Esophagus squamous epithelium (tissue), 4 donors: ENCODE measurements at regions not wholly inside any gene's neighbourhood (a gene's known extent, or its start where the extent isn't known, plus 50 kb on each side); places are given as distances from the start of the nearest gene placed in this dataset.

Experiments
- POLR2A ChIP-seq, 4 donors: fragments of 450-650 bp; IDR thresholded peaks; one replicate each; pipeline ENCODE4 v1.6.1; 2017; ENCODE audit warnings: antibody characterized with exemption in 4 of 4, mild to moderate bottlenecking in 4 of 4, moderate library complexity in 3 of 4
- TF ChIP-seq, protein P1 (sequence below), 6 experiments: fragments of 450-650 bp in 4 of 6; fragments of 200-600 bp in 2 of 6; sonication (generic) in 2 of 6; IDR thresholded peaks; one replicate each; pipeline ENCODE4 v1.5.1; 2016 to 2019; ENCODE audit warnings: antibody characterized with exemption in 6 of 6, mild to moderate bottlenecking in 4 of 6, moderate library complexity in 4 of 6

GRCh38 chr2:226300196-226300886, 499.3 kb downstream of the IRS1 start:
- TF ChIP-seq, protein P1, sequence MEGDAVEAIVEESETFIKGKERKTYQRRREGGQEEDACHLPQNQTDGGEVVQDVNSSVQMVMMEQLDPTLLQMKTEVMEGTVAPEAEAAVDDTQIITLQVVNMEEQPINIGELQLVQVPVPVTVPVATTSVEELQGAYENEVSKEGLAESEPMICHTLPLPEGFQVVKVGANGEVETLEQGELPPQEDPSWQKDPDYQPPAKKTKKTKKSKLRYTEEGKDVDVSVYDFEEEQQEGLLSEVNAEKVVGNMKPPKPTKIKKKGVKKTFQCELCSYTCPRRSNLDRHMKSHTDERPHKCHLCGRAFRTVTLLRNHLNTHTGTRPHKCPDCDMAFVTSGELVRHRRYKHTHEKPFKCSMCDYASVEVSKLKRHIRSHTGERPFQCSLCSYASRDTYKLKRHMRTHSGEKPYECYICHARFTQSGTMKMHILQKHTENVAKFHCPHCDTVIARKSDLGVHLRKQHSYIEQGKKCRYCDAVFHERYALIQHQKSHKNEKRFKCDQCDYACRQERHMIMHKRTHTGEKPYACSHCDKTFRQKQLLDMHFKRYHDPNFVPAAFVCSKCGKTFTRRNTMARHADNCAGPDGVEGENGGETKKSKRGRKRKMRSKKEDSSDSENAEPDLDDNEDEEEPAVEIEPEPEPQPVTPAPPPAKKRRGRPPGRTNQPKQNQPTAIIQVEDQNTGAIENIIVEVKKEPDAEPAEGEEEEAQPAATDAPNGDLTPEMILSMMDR (IDR thresholded peaks at IDR 0.05) = no peak
- no peak for TF ChIP-seq POLR2A (IDR thresholded peaks at IDR 0.05)
